Calu3 (cell line): ENCODE measurements at regions not wholly inside any gene's neighbourhood (a gene's known extent, or its start where the extent isn't known, plus 50 kb on each side); places are given as distances from the start of the nearest gene placed in this dataset.
A peak's percentile ranks its signal among the peaks of the same experiment; 100 is the strongest.

Experiments used
- BruUV-seq: library from RNA; stranded (reverse); fragments of 400-500 nt; replicated peaks from 2 replicates; lab custom pipeline; 2021; lab: Mats Ljungman, UMichigan
- CTCF ChIA-PET: fragments of 300-600 bp; sonication (Branson Sonifier 250); formaldehyde crosslinking; loops from one replicate; lab custom pipeline; 2022; ENCODE audit warnings: antibody characterized with exemption; lab: Charles Lee
- DNase-seq: peaks from one replicate; pipeline ENCODE4 v3.0.0; 2022
- H3K27ac Mint-ChIP-seq: one replicate; pipeline ENCODE4 v1.8.0; 2022; ENCODE audit warnings: mixed read lengths; ENCODE audit not compliant: unreplicated experiment
- H3K27me3 Mint-ChIP-seq: one replicate; pipeline ENCODE4 v1.8.0; 2022; ENCODE audit warnings: mixed read lengths; ENCODE audit not compliant: unreplicated experiment
- H3K36me3 Mint-ChIP-seq: one replicate; pipeline ENCODE4 v1.8.0; 2022; ENCODE audit warnings: mild to moderate bottlenecking, moderate library complexity, mixed read lengths; ENCODE audit not compliant: insufficient read depth, unreplicated experiment
- H3K4me1 Mint-ChIP-seq: one replicate; pipeline ENCODE4 v1.8.0; 2022; ENCODE audit warnings: mild to moderate bottlenecking, low read depth, mixed read lengths; ENCODE audit not compliant: unreplicated experiment
- H3K4me3 Mint-ChIP-seq: one replicate; pipeline ENCODE4 v1.8.0; 2022; ENCODE audit warnings: mild to moderate bottlenecking, low read depth, moderate library complexity, mixed read lengths; ENCODE audit not compliant: unreplicated experiment
- H3K9me3 Mint-ChIP-seq: one replicate; pipeline ENCODE4 v1.8.0; 2022; ENCODE audit warnings: low read depth, mixed read lengths; ENCODE audit not compliant: unreplicated experiment
- CTCF ChIP-seq: fragments of 200-600 bp; IDR thresholded peaks from one replicate; pipeline ENCODE4 v1.8.0; 2022; ENCODE audit warnings: antibody characterized with exemption; ENCODE audit not compliant: unreplicated experiment
- intact Hi-C: fragments of 100-400 bp; cut with micrococcal nuclease; formaldehyde crosslinking; loops from one replicate; pipeline ENCODE4 v1.10.0; 2022; ENCODE audit not compliant: unreplicated experiment

- peak; percentile 43 for DNase-seq
- CTCF ChIA-PET, result interaction anchor here (0.5 to 2.0 kb wide), 3 partner anchors 45 to 260 kb away, joined by 4 to 10 read pairs (median 7); no protein-coding TSS in a partner anchor
Measured at GRCh38 chr6:113690281-113691259, 166.6 kb upstream of the MARCKS start.

GRCh38 chr6:113691260-113691656 lies 165.9 kb upstream of the MARCKS start:
- Mint-ChIP-seq H3K36me3 (no peaks in the 10 kb centered on the region), H3K27me3 (no peaks in the 10 kb centered on the region), H3K9me3 (no peaks in the 10 kb centered on the region), H3K4me3 (no peak overlapping the region), H3K27ac (peak overlapping the region; percentile 74), H3K4me1 (peaks cover 31% of the 10 kb centered on the region)
- intact Hi-C loops, result loop anchor here (2.0 kb wide), 1 partner anchor 168 kb away; no protein-coding TSS in a partner anchor
- TF ChIP-seq CTCF, result no peak
- CTCF ChIA-PET, result interaction anchor here (0.5 to 2.0 kb wide), 2 partner anchors 168 to 260 kb away, joined by 7 to 10 read pairs; no protein-coding TSS in a partner anchor
- no peak for DNase-seq
- no TSS peak for BruUV-seq

More at GRCh38 chr6:113690281-113691259, 166.6 kb upstream of the MARCKS start:
- intact Hi-C loops, result loop anchor here (2.0 kb wide), 1 partner anchor 168 kb away; no protein-coding TSS in a partner anchor
- peaks cover 31% of the 10 kb centered on the region for H3K4me1 Mint-ChIP-seq
- H3K27ac Mint-ChIP-seq, result peak overlapping the region; percentile 74
- H3K36me3 Mint-ChIP-seq, result no peaks in the 10 kb centered on the region
- BruUV-seq, result no TSS peak
- H3K27me3 Mint-ChIP-seq, result no peaks in the 10 kb centered on the region
- TF ChIP-seq CTCF, result no peak
- H3K9me3 Mint-ChIP-seq, result no peaks in the 10 kb centered on the region
- H3K4me3 Mint-ChIP-seq, result no peak overlapping the region

GRCh38 chr6:113693851-113694250 lies 163.3 kb upstream of the MARCKS start:
- Mint-ChIP-seq H3K27me3 (no peaks in the 10 kb centered on the region), H3K27ac (peak overlapping the region; percentile 66), H3K36me3 (no peaks in the 10 kb centered on the region), H3K4me3 (no peak overlapping the region), H3K9me3 (no peaks in the 10 kb centered on the region), H3K4me1 (peaks cover 42% of the 10 kb centered on the region)
- BruUV-seq, result no TSS peak
- DNase-seq, result no peak
- CTCF ChIA-PET, result interaction anchor here (0.7 kb wide), 2 partner anchors 23 to 162 kb away, joined by 3 to 4 read pairs; no protein-coding TSS in a partner anchor
- intact Hi-C loops, result no loop called here
- TF ChIP-seq CTCF, result no peak

- no TSS peak for BruUV-seq
- CTCF ChIA-PET, result interaction anchor here (0.6 to 0.7 kb wide), 3 partner anchors 14 to 161 kb away, joined by 3 to 4 read pairs (median 3); no protein-coding TSS in a partner anchor
- TF ChIP-seq CTCF, result no peak
- Mint-ChIP-seq H3K4me1 (peaks cover 48% of the 10 kb centered on the region), H3K4me3 (no peak overlapping the region), H3K27me3 (no peaks in the 10 kb centered on the region), H3K9me3 (no peaks in the 10 kb centered on the region), H3K36me3 (no peaks in the 10 kb centered on the region), H3K27ac (peak overlapping the region; percentile 66)
- no peak for DNase-seq
- intact Hi-C loops, result no loop called here
Measured at GRCh38 chr6:113694278-113695077, 162.7 kb upstream of the MARCKS start.
